GM21737 (cell line): ENCODE measurements at regions not wholly inside any gene's neighbourhood (a gene's known extent, or its start where the extent isn't known, plus 50 kb on each side); places are given as distances from the start of the nearest gene placed in this dataset.

Experiments used
- ATAC-seq: cut with Tn5 transposase; IDR thresholded peaks from one replicate; pipeline ENCODE4 v1.9.1; 2021; ENCODE audit warnings: mild to moderate bottlenecking, moderate library complexity; ENCODE audit not compliant: unreplicated experiment

DNA sequence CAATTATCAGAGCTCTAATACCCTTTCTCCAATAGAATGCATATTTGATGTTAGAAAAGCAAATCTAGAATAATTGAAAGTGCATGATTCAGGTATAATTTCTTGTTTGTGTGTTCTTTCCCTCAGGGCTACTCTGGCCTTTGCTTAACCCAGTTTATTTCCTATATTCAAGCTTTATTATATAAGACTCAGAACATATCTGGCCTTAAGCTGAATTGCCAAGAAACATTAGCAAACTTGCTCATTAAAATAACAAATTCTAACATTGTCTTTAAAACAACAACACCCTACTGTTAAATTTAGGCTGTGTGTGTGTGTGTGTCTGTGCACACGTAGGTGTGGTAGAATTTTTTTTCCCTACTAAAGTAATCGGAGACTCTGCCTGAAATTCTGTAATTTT lies 426.5 kb downstream of the UTRN start:
- no peak for ATAC-seq

DNA sequence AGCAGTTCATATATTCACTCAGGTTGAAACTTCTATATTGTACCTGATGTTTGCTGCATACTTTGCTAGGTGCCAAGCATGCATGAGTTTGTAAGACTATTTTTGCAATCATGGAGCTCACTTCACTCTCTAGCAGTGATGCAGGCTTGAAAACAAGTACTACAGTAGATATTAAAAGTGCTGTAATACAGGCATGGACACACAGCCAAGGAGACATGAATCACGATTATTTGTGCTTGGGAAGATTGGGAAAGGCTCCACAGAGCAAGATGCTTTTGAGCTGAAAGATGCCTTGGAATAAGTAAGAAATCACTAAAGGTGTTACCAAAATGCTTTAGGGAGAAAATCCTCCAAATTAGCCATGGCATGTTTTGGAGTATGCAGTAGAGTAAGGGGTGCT lies 427.4 kb downstream of the UTRN start:
- ATAC-seq, result no peak

DNA sequence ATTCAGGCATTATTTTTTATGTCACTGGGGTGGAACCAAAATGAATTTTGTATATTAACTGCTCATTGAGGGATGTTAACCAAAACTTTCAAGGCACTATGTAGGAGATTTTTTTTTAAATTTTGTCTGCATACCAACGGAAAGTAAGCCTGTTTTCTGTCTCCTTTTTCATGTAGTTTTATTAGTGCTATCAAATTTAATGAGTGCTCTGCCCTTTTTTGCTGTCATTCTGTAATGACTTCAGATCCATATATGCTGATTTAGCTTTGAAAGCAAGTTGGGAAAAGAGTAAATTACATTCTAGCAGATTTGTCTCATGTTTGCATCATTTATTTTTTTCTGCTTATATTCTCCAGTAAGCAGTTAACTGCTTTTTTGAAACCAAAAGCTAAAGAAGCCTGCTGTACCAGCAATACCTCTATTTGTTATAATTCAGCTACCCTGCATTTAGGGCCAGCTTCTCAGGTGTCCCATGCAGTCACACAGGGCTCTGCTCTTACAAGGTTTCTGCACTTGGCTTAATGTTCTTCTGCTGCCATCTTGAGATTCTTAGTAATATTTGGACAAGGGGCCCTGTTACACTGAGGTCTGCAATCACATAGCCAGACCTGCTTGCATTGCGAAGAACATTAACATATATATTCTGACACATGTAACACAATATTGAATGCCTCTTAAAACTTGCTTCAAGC lies 429.0 kb downstream of the UTRN start:
- ATAC-seq, result no peak

DNA sequence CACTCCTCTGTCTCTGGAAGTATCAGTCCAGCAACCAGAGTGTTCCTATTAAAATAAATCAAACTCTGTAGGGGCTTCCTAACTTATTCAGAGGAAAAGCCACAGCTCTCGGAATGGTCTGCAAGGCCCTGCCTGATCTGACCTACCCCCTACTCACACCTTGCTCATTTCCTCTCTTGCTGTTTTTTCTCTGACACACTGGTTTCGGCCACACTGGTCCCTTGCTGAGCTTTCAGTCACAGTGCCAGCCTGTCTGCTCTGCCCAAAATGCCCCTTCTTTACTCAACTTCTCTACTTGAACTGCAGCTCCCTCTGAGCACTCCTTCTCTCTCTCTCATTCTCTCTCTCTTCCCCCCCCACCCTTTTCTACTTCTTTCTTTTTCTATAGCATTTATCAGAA lies 430.2 kb downstream of the UTRN start:
- ATAC-seq, result no peak

DNA sequence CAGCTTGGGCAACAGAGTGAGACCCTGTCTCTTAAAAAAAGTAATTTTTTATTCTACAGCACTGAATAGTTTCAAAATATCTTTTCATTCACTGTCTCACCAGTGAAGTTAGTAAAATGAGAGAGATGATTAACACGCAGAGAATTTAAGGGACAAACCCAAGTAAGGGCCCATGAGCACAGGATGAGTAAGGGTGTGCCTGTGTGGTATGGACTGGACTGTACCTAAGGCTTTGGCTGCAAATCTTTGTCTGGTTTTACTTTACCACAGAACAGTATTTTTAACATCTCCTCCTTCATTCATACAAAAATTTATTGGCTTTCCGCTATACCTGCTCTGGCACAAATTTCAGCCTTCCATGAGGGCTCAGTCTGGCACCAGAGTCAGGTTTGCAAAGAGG lies 433.3 kb downstream of the UTRN start:
- ATAC-seq, result no peak

DNA sequence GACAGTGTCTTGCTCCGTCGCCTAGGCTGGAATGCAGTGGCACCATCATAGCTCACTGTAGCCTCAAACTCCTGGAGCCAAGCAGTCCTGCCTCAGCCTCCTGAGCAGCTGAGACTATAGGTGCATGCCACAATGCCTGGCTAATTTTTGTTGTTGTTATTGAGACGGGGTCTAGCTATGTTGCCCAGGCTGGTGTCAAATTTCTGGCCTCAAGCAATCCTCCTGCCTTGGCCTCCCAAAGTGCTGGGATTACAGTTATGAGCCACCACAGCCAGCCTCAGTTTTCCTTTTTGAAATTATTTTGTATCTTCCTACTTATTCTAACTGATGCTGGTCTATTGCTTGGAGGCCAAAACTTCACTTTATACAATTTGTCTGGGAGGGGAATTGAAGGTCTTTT lies 436.1 kb downstream of the UTRN start:
- no peak for ATAC-seq

DNA sequence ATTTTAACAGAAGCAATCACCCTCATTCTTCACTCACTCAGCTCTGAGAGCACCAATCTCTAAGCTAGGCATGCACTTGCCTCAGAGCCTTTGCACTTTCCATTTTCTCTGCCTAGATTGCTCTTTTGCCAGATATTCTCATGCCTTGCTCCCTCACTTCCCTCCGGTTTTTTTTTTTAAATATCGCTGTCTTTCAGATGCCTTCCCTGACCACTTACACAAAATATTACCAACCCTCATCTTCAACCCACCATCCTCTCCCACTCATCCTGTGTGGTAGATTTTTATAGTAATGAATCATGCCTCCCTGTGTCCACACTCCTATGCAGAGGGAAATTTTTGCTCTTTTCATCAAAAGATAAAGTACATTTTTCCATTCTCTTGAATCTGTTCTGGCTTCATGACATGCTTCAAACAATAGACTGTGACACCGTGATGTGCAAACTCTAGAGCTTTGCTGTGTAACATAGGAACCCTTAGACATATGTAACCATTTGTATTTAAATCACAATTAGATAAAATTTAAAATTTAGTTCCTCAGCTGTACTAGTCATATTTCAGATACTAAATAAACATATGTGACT lies 437.1 kb downstream of the UTRN start:
- ATAC-seq, result no peak

DNA sequence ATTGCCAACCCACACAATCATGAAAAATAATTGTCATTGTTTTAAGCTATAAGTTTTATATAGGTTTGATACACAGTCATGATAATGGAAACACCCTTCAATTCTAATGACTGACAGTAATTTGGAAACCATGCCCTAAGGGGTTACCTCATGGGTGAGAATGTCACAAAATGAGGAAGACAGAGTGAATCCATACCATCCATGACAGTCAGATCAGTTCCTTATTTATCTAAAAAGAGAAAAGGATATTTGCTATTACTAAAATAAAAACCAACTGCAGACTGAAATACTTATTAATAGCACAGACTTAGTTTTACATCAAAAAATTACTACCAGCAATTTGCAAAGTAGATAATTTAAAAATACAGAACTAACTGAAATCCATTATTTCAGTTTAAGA lies 437.8 kb downstream of the UTRN start:
- ATAC-seq, result no peak

DNA sequence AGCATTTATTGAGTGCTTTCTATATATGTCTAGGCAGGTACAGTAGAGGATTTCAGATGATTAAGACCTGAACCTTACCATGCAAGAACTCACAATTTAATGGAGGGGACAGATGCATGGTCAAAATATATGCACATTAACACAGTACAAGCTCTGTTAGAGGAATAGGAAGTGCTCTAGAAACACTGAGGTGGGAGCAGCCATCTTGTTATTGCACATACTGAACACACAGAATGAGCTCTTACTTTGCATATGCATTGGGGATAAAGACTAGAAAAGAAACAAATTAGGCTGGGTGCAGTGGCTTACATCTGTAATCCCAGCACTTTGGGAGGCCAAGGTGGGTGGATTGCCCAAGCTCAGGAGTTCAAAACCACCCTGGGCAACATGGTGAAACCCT lies 438.3 kb downstream of the UTRN start:
- ATAC-seq, result no peak

DNA sequence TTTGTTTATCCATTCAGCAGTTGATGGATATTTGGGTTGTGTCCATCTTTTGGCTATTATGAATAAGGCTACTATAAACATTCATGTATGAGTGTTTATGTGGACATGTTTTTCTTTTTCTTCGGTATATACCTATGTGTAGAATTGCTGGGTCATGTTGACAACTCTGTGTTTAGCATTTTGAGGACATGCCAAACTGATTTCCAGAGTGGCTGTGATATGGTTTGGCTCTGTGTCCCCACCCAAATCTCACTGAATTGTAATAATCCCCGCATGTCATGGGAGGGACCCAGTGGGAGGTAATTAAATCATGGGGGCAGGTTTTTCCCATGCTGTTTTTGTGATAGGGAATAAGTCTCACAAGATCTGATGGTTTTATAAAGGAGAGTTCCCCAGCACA lies 439.7 kb downstream of the UTRN start:
- ATAC-seq, result no peak

DNA sequence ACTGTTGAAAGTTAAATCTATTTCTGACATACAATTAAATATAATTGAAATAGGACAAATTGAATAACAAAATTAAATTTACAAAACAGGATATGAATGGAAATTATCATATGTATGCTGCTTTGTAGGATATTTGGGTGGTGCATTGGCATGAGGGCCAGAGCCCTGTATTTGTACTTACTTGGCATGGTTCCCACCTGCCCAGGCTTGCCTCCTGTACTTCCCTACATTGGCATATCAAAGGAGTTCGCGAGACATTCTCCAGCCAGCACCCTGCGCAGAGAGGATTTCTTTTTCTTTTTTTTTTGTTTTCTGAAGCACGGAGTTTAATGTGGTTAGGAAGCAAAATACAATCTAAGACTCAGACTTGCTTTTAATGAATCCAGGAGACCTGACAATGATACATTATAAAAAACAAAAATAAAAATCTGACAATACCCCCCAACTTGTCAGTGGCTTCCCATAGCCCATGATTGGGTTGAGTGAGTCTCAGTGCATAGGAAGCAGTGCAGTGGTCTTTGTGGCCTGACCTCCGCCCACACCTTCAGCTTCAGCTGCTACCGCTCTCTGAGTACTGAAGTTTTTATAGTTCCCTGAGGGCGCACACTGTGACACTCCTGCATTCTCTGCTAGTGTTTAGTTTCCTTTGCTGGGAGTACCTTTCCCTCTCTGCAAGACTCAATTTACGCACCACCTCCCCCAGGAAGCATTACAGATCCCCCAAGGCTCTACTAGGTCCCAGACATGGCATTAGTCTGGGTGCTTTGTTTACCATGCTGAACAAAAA lies 440.8 kb downstream of the UTRN start:
- no peak for ATAC-seq

DNA sequence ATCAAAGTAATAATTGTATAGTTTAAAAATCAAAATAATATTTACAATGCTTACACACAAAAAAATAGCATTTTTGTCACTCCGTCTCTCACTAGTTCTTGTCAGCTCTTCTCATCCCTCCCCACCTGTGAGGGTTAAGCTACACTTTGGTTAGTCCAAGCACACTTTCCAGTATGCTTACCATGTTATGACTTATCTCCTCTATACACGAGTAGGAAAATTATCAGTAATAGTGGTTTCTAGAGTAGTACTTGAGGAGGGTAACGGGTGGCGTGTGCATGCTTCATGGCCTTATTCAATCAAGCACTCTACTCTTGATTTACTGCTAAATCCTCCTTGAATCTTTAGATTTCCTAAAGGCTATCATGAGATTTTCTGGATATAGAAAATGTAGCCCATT lies 443.7 kb downstream of the UTRN start:
- ATAC-seq, result no peak

DNA sequence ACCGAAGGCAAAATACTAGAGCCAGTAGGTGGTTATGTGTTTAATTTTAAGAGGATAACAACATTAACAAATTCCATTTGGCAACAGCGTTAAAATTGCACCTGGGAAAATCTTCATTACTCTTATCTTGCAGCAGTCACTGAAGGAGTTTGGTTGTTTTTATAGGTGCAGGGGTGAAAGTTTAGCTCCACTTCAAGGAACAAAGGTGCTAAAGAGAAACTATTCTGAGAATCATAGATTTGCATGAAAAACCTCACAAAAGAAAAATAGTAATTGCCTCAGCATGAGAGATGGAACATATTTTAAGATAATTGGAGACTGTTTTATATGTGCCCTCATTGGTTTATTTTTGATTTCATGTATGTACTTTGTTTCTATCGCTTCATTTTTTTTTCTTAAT lies 444.4 kb downstream of the UTRN start:
- ATAC-seq, result no peak

DNA sequence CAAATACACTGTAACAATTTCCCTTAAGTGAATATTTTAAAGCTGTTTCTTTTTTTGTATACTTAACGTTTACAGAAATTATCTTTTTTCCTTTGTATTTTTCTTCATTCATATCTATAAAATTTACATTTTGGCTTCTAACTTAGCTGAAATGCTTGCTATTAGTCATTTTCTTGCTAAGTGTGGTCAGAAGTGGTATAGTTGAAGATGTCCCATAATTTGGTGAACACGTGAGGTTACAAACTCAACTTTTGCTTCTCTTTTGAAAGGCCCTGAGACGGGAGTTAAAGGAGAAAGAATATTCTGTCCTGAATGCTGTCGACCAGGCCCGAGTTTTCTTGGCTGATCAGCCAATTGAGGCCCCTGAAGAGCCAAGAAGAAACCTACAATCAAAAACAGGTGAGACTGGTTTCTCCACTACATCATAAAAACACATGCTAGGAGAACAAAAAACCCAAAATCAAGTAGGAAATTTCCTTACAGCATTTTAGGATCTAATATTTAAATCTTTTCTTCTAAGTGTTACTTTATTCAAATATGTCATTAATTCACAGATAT lies 445.0 kb downstream of the UTRN start:
- ATAC-seq, result no peak

DNA sequence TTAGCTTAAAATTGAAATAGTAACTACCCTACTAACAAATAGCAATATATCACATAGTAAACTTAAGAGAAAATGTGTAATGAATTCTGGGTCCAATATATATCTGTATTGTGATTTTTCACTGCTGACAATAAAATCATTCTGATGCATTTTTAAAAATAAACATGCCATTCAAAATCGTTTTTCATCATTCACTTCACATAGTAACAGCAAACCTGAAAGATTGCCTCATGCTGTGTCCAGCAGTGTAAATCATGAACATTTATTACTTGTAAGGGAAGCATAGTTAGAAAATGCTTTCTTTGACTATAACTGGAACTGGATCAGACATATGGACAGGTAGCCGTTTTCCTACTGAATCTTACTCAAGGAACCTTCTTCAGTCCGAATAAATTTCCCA lies 446.1 kb downstream of the UTRN start:
- ATAC-seq, result no peak

DNA sequence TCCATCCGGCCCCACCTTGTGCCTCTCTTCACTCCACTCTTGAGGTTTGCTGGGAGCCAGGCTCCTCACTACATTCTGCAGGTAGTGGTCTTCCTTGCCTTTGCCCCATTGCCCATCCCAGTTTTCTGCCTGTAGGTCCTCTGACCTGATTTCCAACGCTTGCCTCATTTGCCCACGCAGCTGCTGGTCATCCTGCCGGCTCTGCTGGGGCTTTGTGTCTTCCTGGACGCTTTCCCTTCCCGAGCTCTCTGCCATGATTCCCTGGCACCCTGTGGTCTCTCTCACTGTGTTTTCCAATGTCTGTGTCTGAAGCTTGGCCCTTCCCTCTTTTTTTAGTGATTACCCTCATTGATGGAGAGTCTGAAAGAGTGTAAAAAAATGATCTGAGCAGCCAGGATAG lies 451.6 kb downstream of the UTRN start:
- no peak for ATAC-seq

DNA sequence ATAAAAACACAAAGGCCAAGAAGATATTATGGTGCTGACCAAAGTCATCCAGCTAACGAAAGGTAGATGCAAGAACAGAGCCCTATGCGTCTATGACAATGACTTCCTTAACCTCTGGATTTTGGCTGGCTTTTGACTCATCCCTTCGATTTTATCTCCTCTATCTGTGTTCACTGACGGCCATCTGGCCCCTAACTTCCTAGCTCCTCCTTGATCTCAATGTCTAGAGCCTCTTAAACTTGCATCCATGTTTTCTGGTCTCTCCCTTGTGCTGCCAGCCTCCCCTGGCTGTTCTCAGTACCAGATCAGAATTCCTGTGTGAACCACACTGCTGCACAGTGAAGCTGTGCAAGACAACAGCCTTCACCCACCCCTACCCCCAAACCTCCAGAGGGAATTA lies 452.9 kb downstream of the UTRN start:
- no peak for ATAC-seq

DNA sequence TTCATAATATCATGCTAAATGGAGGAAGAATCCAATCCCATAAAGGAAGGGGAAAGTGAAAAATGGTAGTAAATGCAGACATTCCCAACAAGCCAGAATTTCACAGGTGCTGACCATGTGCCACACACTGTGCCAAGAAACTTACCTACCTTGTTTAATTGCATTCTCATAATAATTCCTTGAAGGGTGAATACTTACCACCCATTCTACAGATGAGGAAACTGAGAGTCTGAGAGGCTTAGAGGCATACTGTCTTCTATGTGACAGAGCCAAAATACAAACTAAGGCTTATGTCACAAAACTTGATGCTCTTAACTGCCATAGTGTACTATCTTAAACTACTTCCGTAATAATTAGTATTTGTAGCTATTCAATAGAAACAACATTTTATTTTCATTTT lies 454.7 kb downstream of the UTRN start:
- no peak for ATAC-seq

DNA sequence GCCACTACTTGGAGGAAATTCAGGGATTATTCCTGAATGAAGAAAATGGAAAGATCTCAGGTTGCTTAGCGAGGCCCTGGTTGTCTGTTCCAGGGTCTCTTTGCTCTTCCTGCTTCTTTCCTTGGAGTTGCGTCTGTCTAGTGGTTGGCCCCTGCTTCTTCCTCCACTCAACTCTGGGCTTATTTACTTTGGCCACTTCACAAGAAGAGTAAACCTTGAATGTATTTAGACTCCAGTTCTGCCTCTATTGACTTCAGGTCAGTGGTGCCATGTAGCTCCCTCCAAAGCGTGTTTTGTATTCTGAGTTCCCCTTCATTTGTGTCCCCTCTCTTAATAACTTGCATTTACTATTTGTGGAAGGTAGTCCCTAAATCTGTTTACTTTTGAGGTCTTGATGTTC lies 456.5 kb downstream of the UTRN start:
- ATAC-seq, result no peak

DNA sequence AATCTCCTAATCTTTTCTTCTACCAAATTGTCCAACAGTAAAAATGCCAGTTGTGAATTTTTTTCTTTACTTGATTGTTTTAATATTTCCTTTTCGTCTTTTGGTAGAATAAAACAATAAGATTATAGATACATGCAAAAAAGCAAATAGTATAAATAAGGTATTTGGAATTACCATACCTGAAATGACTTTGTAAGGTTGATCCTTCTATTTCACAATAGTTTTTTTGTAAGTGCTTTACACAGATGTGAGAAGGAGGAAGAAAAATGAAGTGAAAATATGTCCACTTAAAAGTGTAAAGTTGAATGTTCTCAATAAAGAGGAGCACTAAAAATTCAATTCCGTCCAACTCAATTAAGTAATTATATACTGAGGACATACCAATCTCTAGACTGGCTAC lies 457.6 kb downstream of the UTRN start:
- no peak for ATAC-seq

DNA sequence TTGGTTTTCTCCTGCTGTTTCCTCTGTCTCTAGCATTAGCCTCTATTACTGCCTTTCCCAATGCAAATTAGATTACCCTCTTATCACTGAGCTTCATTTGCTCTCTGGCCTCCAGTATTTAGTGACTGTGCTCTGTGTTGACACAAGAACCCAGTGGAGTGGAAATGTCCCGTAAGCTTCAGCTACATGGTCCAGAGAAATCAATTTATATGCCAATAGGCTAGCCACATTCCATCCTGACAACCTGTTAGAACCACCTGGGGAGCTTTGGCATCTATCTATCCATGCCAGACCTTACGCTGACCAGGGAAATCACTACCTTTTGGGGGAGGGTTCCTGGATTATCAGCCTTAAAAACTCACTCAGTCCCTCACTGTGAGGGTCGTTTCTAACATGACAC lies 459.6 kb downstream of the UTRN start:
- ATAC-seq, result no peak

DNA sequence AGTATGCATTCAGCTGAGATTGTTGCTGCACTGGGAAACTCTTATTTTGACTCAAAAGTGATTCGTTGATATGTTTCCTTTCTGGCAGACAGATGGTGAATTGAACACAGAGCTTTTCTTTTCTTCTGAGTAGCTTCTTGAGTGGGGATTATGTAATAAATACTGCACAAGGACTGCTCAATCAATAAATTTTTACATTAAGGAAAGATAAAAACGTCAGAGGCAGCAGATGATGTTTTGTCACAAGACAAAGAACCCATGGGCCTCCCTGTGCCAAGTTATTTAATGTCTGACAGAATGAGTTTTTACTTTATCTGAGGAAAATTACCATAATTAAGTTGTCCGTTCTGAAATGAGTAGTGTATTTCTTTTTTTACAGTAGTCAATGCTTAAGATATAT lies 460.3 kb downstream of the UTRN start:
- ATAC-seq, result no peak
